Chondrocyte (in vitro differentiated cells): ENCODE measurements at regions not wholly inside any gene's neighbourhood (a gene's known extent, or its start where the extent isn't known, plus 50 kb on each side); places are given as distances from the start of the nearest gene placed in this dataset.

Source experiments
- DNase-seq: peaks from one replicate; pipeline ENCODE4 v3.0.0; 2021; ENCODE audit warnings: mixed read lengths, low spot score
- H3K27ac Mint-ChIP-seq: one replicate; pipeline ENCODE4 v1.8.0; 2021; ENCODE audit warnings: mild to moderate bottlenecking, moderate library complexity, mixed read lengths; ENCODE audit not compliant: unreplicated experiment
- H3K27me3 Mint-ChIP-seq: 2 replicates; pipeline ENCODE4 v1.8.0; 2021; ENCODE audit warnings: low read depth, mixed read lengths
- H3K36me3 Mint-ChIP-seq: 2 replicates; pipeline ENCODE4 v1.8.0; 2021; ENCODE audit warnings: low read depth, mixed read lengths
- H3K4me1 Mint-ChIP-seq: 2 replicates; pipeline ENCODE4 v1.8.0; 2021; ENCODE audit warnings: low read depth, mild to moderate bottlenecking, mixed read lengths
- H3K4me3 Mint-ChIP-seq: one replicate; pipeline ENCODE4 v1.8.0; 2021; ENCODE audit warnings: mild to moderate bottlenecking, moderate library complexity, mixed read lengths; ENCODE audit not compliant: unreplicated experiment
- H3K9me3 Mint-ChIP-seq: 2 replicates; pipeline ENCODE4 v1.8.0; 2021; ENCODE audit warnings: low read depth, mixed read lengths
- TF ChIP-seq, protein P1 (sequence below): fragments of 200-600 bp; sonication (generic); IDR thresholded peaks from 2 replicates; pipeline ENCODE4 v1.5.0; 2021; ENCODE audit warnings: antibody characterized with exemption, mild to moderate bottlenecking, moderate library complexity

DNA sequence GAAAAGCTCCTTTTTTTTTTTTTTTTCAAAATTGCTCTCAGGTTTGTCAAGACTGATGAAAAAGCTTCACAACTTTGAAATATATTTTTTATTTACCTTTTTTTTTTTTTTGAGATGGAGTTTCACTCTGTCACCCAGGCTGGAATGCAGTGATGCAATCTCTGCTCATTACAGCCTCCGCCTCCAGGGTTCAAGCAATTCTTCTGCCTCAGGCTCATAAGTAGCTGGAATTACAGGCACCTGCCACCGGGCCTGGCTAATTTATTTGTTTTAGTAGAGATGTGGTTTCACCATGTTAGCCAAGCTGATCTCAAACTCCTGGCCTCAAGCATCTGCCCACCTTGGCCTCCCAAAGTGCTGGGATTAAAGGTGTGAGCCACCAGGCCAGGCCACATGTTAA is 1515.0 kb downstream of the OTOL1 start:
- TF ChIP-seq, protein P1, sequence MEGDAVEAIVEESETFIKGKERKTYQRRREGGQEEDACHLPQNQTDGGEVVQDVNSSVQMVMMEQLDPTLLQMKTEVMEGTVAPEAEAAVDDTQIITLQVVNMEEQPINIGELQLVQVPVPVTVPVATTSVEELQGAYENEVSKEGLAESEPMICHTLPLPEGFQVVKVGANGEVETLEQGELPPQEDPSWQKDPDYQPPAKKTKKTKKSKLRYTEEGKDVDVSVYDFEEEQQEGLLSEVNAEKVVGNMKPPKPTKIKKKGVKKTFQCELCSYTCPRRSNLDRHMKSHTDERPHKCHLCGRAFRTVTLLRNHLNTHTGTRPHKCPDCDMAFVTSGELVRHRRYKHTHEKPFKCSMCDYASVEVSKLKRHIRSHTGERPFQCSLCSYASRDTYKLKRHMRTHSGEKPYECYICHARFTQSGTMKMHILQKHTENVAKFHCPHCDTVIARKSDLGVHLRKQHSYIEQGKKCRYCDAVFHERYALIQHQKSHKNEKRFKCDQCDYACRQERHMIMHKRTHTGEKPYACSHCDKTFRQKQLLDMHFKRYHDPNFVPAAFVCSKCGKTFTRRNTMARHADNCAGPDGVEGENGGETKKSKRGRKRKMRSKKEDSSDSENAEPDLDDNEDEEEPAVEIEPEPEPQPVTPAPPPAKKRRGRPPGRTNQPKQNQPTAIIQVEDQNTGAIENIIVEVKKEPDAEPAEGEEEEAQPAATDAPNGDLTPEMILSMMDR = no peak
- no peaks in the 10 kb centered on the region for H3K36me3 Mint-ChIP-seq
- DNase-seq = no peak
- H3K27ac Mint-ChIP-seq = no peak overlapping the region
- H3K4me1 Mint-ChIP-seq = no peaks in the 10 kb centered on the region
- no peak overlapping the region for H3K4me3 Mint-ChIP-seq
- peaks cover 4% of the 10 kb centered on the region for H3K9me3 Mint-ChIP-seq
- no peaks in the 10 kb centered on the region for H3K27me3 Mint-ChIP-seq

DNA sequence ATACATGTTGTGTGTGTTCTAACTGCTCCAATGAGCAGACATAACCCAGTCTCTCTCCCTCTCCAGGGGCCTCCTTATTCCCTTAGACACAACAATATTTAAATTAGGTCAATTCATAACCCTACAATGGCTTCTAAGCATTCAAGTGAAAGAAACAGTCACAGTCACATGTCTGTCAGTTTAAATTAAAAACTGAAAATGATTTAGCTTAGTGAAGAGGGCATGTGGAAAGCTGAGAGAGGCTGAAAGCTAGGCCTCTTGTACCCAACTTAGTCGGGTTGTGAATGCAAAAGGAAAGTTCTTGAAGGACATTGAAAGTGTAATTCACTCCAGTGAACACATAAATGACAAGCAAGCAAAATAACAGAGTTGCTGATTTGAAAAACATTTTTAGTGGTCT is 1519.6 kb downstream of the OTOL1 start:
- H3K4me3 Mint-ChIP-seq = no peak overlapping the region
- DNase-seq = no peak
- H3K9me3 Mint-ChIP-seq = peaks cover 13% of the 10 kb centered on the region
- no peak overlapping the region for H3K27ac Mint-ChIP-seq
- TF ChIP-seq, protein P1 = no peak
- H3K27me3 Mint-ChIP-seq = no peaks in the 10 kb centered on the region
- no peaks in the 10 kb centered on the region for H3K36me3 Mint-ChIP-seq
- peaks cover 6% of the 10 kb centered on the region for H3K4me1 Mint-ChIP-seq

DNA sequence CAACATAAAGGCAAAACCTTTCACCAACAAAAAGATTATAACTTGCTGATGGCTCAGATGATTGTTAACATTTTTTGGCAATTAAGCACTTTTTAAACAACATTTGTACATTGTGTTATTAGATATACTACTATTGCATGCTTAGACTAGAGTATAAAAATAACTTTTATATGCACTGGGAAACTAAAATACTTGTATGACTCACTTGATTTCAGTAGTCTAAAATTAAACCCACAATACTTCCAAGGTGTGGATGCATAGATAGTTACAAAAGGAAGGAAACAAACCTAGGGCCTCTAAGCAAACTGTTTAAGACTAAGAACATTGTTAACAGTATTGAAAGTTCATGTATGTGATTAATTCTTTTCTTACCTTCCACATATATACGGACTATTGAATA is 1521.5 kb downstream of the OTOL1 start:
- H3K9me3 Mint-ChIP-seq = peaks cover 10% of the 10 kb centered on the region
- H3K4me1 Mint-ChIP-seq = peaks cover 6% of the 10 kb centered on the region
- H3K27ac Mint-ChIP-seq = no peak overlapping the region
- no peak for DNase-seq
- H3K36me3 Mint-ChIP-seq = no peaks in the 10 kb centered on the region
- H3K27me3 Mint-ChIP-seq = no peaks in the 10 kb centered on the region
- no peak overlapping the region for H3K4me3 Mint-ChIP-seq
- TF ChIP-seq, protein P1 = no peak

DNA sequence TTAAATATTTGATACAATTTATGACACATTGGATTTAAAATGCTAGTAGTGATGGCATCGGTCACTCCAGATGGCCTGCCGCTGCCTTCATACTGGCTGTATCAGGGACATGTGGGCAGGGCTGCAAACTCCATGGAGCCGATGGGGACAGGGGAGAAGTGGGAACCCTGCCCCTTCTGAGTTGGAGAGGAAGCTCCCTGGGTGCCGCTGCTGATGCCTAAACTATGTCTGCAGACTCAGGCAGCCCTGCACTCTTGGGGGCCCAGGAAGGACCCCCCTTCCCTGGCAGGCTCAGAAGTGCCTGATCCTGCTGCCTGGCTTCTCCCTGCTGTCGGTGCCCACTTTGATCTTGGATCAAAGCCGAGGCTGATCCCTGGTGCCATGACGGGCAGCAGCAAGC is 1522.1 kb downstream of the OTOL1 start:
- H3K4me1 Mint-ChIP-seq = peaks cover 6% of the 10 kb centered on the region
- H3K27me3 Mint-ChIP-seq = no peaks in the 10 kb centered on the region
- no peak overlapping the region for H3K27ac Mint-ChIP-seq
- no peak for DNase-seq
- H3K36me3 Mint-ChIP-seq = no peaks in the 10 kb centered on the region
- H3K9me3 Mint-ChIP-seq = peaks cover 9% of the 10 kb centered on the region
- TF ChIP-seq, protein P1 = no peak
- H3K4me3 Mint-ChIP-seq = no peak overlapping the region

DNA sequence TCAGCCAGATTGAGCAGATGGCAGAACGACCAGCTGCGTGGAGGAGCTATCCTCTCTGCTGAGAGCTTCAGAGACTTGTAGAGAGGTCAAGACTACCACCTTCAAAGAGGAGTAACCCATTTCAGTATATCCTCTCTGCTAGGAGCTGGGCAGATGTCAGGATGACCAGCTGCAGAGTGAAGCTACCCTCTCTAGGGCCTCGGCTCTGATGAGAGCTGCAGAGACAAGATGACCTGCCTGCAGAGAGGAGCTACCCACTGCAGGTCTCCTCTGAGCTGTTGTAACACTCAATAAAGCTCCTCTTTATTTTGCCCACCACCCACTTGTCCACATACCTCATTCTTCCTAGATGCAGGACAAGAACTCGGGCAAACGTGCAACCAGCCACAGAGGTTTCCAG is 1522.7 kb downstream of the OTOL1 start:
- Mint-ChIP-seq H3K4me1 (peaks cover 6% of the 10 kb centered on the region), H3K27ac (no peak overlapping the region), H3K27me3 (no peaks in the 10 kb centered on the region), H3K36me3 (no peaks in the 10 kb centered on the region), H3K4me3 (no peak overlapping the region), H3K9me3 (peaks cover 9% of the 10 kb centered on the region)
- TF ChIP-seq, protein P1 = no peak
- no peak for DNase-seq
